ENCODE measurements at regions not wholly inside any gene's neighbourhood (a gene's known extent, or its start where the extent isn't known, plus 50 kb on each side); places are given as distances from the start of the nearest gene placed in this dataset.

- no peak for DNase-seq (ENCODE audit: low read depth)
- TF ChIP-seq CTCF (IDR thresholded peaks at IDR 0.05; ENCODE audit: insufficient read depth, low read length) = no peak
- no peak overlapping the region for H3K4me3 ChIP-seq (ENCODE audit: low read depth, low read length)
These were observed 1040.1 kb downstream of the MAT2B start for GRCh38 chr5:164545507-164545906.

- DNase-seq (ENCODE audit: low read depth) = no peak
- TF ChIP-seq CTCF (IDR thresholded peaks at IDR 0.05; ENCODE audit: insufficient read depth, low read length) = no peak
- H3K4me3 ChIP-seq (ENCODE audit: low read depth, low read length) = no peak overlapping the region
These were observed 1048.4 kb downstream of the MAT2B start for GRCh38 chr5:164553851-164554250.

GRCh38 chr5:164555809-164556208 is 1050.4 kb downstream of the MAT2B start:
- no peak overlapping the region for H3K4me3 ChIP-seq (ENCODE audit: low read depth, low read length)
- no peak for DNase-seq (ENCODE audit: low read depth)
- no peak for TF ChIP-seq CTCF (IDR thresholded peaks at IDR 0.05; ENCODE audit: insufficient read depth, low read length)

- no peak for TF ChIP-seq CTCF (IDR thresholded peaks at IDR 0.05; ENCODE audit: insufficient read depth, low read length)
- no peak overlapping the region for H3K4me3 ChIP-seq (ENCODE audit: low read depth, low read length)
- no peak for DNase-seq (ENCODE audit: low read depth)
These were observed 1054.8 kb downstream of the MAT2B start for GRCh38 chr5:164560216-164560615.

GRCh38 chr5:164561933-164562872 is 1056.8 kb downstream of the MAT2B start:
- no peak overlapping the region for H3K4me3 ChIP-seq (ENCODE audit: low read depth, low read length)
- peak; percentile 25 for DNase-seq (ENCODE audit: low read depth)
- no peak for TF ChIP-seq CTCF (IDR thresholded peaks at IDR 0.05; ENCODE audit: insufficient read depth, low read length)

- TF ChIP-seq CTCF (IDR thresholded peaks at IDR 0.05; ENCODE audit: insufficient read depth, low read length) = no peak
- no peak for DNase-seq (ENCODE audit: low read depth)
- no peak overlapping the region for H3K4me3 ChIP-seq (ENCODE audit: low read depth, low read length)
These were observed 1058.0 kb downstream of the MAT2B start for GRCh38 chr5:164563370-164563769.
